GM19351 (cell line): ENCODE measurements at regions not wholly inside any gene's neighbourhood (a gene's known extent, or its start where the extent isn't known, plus 50 kb on each side); places are given as distances from the start of the nearest gene placed in this dataset.

Experiments
- ATAC-seq: cut with Tn5 transposase; IDR thresholded peaks from one replicate; pipeline ENCODE4 v1.9.1; 2021; ENCODE audit warnings: mild to moderate bottlenecking, moderate library complexity; ENCODE audit not compliant: unreplicated experiment

GRCh38 chr12:60119327-60119726 lies 523.5 kb downstream of the SLC16A7 start:
- ATAC-seq = no peak

- no peak for ATAC-seq
Observed at GRCh38 chr12:60120199-60120598, 524.4 kb downstream of the SLC16A7 start.

- no peak for ATAC-seq
Observed at GRCh38 chr12:60123557-60123956, 527.7 kb downstream of the SLC16A7 start.

GRCh38 chr12:60137513-60137912 lies 541.7 kb downstream of the SLC16A7 start:
- ATAC-seq = no peak

- ATAC-seq = no peak
Observed at GRCh38 chr12:60138526-60138925, 542.7 kb downstream of the SLC16A7 start.

GRCh38 chr12:60144395-60144794 lies 548.6 kb downstream of the SLC16A7 start:
- ATAC-seq = no peak

GRCh38 chr12:60148109-60148508 lies 552.3 kb downstream of the SLC16A7 start:
- no peak for ATAC-seq

GRCh38 chr12:60148831-60149230 lies 553.0 kb downstream of the SLC16A7 start:
- no peak for ATAC-seq

- no peak for ATAC-seq
Observed at GRCh38 chr12:60152756-60153155, 556.9 kb downstream of the SLC16A7 start.

GRCh38 chr12:60159761-60160160 lies 563.9 kb downstream of the SLC16A7 start:
- ATAC-seq = no peak

GRCh38 chr12:60162988-60163720 lies 567.3 kb downstream of the SLC16A7 start:
- no peak for ATAC-seq

- ATAC-seq = no peak
Observed at GRCh38 chr12:60165781-60166180, 570.0 kb downstream of the SLC16A7 start.

- ATAC-seq = no peak
Observed at GRCh38 chr12:60168441-60168840, 572.6 kb downstream of the SLC16A7 start.

GRCh38 chr12:60169904-60170303 lies 574.1 kb downstream of the SLC16A7 start:
- no peak for ATAC-seq

- ATAC-seq = no peak
Observed at GRCh38 chr12:60172266-60173211, 576.7 kb downstream of the SLC16A7 start.

GRCh38 chr12:60173224-60174170 lies 577.7 kb downstream of the SLC16A7 start:
- ATAC-seq = no peak

- ATAC-seq = no peak
Observed at GRCh38 chr12:60174476-60174875, 578.6 kb downstream of the SLC16A7 start.

- ATAC-seq = no peak
Observed at GRCh38 chr12:60174941-60175340, 579.1 kb downstream of the SLC16A7 start.

- ATAC-seq = no peak
Observed at GRCh38 chr12:60176891-60177290, 581.1 kb downstream of the SLC16A7 start.

- ATAC-seq = no peak
Observed at GRCh38 chr12:60180298-60180697, 584.5 kb downstream of the SLC16A7 start.

GRCh38 chr12:60182354-60182753 lies 586.5 kb downstream of the SLC16A7 start:
- no peak for ATAC-seq
